Activated naive CD4-positive, alpha-beta T cell treated with anti-CD3 and anti-CD28 coated beads for 36 hours (primary cell): ENCODE measurements at regions not wholly inside any gene's neighbourhood (a gene's known extent, or its start where the extent isn't known, plus 50 kb on each side); places are given as distances from the start of the nearest gene placed in this dataset.

Experiments used
- CTCF ChIA-PET: fragments of 350-600 bp; sonication (Branson Sonifier 250); formaldehyde crosslinking; loops from one replicate; lab custom pipeline; 2021; ENCODE audit warnings: antibody characterized with exemption; lab: Charles Lee
- DNase-seq: peaks from one replicate; pipeline ENCODE4 v3.0.0-alpha.2; 2020
- H3K27ac Mint-ChIP-seq: one replicate; pipeline ENCODE4 v1.8.0; 2021; ENCODE audit warnings: mild to moderate bottlenecking, mixed read lengths
- H3K27me3 Mint-ChIP-seq: one replicate; pipeline ENCODE4 v1.8.0; 2021; ENCODE audit warnings: low read depth, mixed read lengths
- H3K36me3 Mint-ChIP-seq: one replicate; pipeline ENCODE4 v1.8.0; 2021; ENCODE audit warnings: low read depth, mixed read lengths
- H3K4me1 Mint-ChIP-seq: one replicate; pipeline ENCODE4 v1.8.0; 2021; ENCODE audit warnings: low read depth, mixed read lengths
- H3K4me3 Mint-ChIP-seq: one replicate; pipeline ENCODE4 v1.8.0; 2021; ENCODE audit warnings: mild to moderate bottlenecking, moderate library complexity, mixed read lengths
- H3K9me3 Mint-ChIP-seq: one replicate; pipeline ENCODE4 v1.8.0; 2021; ENCODE audit warnings: mixed read lengths
- intact Hi-C: fragments of 100-400 bp; cut with micrococcal nuclease; formaldehyde crosslinking; loops from one replicate; pipeline ENCODE4 v1.15.1; 2023

DNA sequence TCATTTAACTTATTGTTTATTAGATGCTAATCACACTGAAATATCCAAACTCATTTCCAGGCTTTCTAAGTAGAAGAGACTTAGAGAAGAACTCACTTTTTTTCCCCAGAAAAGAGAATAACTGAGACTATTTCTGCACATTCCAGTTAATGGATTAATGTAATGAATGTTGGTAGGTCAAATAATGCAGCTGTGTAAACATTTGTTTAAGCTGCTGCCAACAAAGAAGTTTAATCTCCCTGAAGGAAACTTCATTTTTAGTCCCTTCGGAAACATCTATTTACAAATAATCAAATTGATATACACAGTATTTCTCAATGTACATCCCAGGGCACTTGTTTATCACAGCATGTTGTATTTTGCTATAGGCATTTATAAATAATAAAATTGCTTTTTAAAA, 126.9 kb downstream of the KCNS3 start:
- H3K27me3 Mint-ChIP-seq = no peaks in the 10 kb centered on the region
- CTCF ChIA-PET = no interaction called here
- no peaks in the 10 kb centered on the region for H3K36me3 Mint-ChIP-seq
- H3K4me3 Mint-ChIP-seq = no peak overlapping the region
- intact Hi-C loops = no loop called here
- H3K4me1 Mint-ChIP-seq = no peaks in the 10 kb centered on the region
- H3K27ac Mint-ChIP-seq = no peak overlapping the region
- DNase-seq = no peak
- H3K9me3 Mint-ChIP-seq = peaks cover 7% of the 10 kb centered on the region

DNA sequence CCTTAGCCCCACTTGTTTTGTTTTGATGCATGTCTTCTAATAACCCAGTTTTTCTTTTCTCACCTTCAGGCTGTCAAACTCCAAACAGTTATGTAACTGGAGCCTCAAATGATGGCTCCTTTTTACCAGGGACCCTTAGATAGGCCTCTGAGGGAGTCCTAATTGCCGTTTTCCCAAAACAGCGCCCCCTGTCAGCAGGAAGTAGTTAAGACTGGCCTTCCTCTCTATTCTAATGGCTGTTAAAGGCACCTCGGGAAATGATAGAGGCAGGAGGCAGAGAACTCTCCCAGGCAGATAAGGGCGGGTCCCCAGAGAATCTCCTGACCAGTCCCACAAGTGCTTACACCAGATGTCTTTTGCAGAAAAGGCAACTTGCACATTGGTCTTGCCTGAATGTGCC, 123.2 kb downstream of the KCNS3 start:
- no peak overlapping the region for H3K27ac Mint-ChIP-seq
- H3K9me3 Mint-ChIP-seq = peaks cover 11% of the 10 kb centered on the region
- DNase-seq = no peak
- no peaks in the 10 kb centered on the region for H3K4me1 Mint-ChIP-seq
- H3K36me3 Mint-ChIP-seq = no peaks in the 10 kb centered on the region
- H3K27me3 Mint-ChIP-seq = peaks cover 1% of the 10 kb centered on the region
- CTCF ChIA-PET = no interaction called here
- intact Hi-C loops = no loop called here
- H3K4me3 Mint-ChIP-seq = no peak overlapping the region

DNA sequence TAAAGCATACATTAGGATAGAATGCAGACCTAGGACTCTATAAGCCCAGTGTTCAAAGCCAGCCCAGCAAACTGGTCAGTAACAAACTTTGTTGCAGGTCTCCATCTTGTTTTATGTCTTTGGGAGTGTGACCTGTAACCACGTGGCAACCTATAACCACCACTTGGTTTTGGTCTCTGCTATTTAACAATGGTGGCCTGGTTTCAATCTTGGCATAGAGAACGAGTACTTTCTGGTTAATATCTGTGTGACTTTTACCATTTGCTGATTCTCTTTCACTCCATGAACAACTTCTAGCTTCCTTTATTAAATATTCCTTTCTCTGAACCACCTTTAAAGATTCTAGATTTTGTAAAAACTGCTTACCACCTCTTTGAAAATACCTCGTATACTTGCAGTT, 118.5 kb downstream of the KCNS3 start:
- intact Hi-C loops = no loop called here
- peaks cover 9% of the 10 kb centered on the region for H3K9me3 Mint-ChIP-seq
- DNase-seq = no peak
- H3K4me3 Mint-ChIP-seq = no peak overlapping the region
- peaks cover 4% of the 10 kb centered on the region for H3K27me3 Mint-ChIP-seq
- H3K36me3 Mint-ChIP-seq = no peaks in the 10 kb centered on the region
- CTCF ChIA-PET = no interaction called here
- no peaks in the 10 kb centered on the region for H3K4me1 Mint-ChIP-seq
- H3K27ac Mint-ChIP-seq = no peak overlapping the region

DNA sequence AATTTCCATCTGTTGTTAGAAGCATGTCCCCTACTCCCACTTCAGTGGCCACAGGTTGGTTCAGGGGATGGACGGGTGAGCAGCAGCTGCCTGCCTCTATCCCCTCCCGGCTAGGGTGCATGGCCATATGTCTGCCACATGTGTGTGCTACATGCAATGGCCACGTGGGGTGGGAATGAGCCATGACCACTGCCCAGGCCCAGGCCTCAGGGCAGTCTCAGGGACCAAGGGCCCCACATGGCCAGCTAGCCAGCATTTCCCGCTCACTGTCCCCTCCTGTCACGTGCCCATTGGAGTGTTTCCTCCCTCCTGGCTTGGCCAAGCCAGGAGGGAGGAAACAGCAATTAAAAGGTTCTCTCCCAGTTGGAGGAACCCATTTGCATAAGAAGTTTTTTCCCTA, 117.1 kb downstream of the KCNS3 start:
- no peaks in the 10 kb centered on the region for H3K36me3 Mint-ChIP-seq
- H3K27ac Mint-ChIP-seq = no peak overlapping the region
- peaks cover 9% of the 10 kb centered on the region for H3K9me3 Mint-ChIP-seq
- intact Hi-C loops = no loop called here
- DNase-seq = no peak
- no peaks in the 10 kb centered on the region for H3K4me1 Mint-ChIP-seq
- CTCF ChIA-PET = no interaction called here
- peaks cover 4% of the 10 kb centered on the region for H3K27me3 Mint-ChIP-seq
- no peak overlapping the region for H3K4me3 Mint-ChIP-seq
